ENCODE measurements at regions not wholly inside any gene's neighbourhood (a gene's known extent, or its start where the extent isn't known, plus 50 kb on each side); places are given as distances from the start of the nearest gene placed in this dataset.
"Not testable (repeated sequence)": the region's sequence is repeated elsewhere in the genome, so short reads cannot be mapped to it uniquely, and the experiment has no call there.

- WGBS, 2 donors (ENCODE audit: low coverage in 1 of 2): 36 to 52% methylated on average over 13 to 14 of the region's 14 CpGs
- in situ Hi-C loops (cut with MboI; ENCODE audit: low pct_ligation_motif_present in 1 of 4, low pct_unique_long_range_greater_than_20kb in 1 of 4, low sequenced_read_pairs in 3 of 4): no loop called here
- no peaks in the 10 kb centered on the region for H3K4me1 ChIP-seq
- H3K27ac ChIP-seq: no peak overlapping the region
- peaks cover 10 to 25% of the 10 kb centered on the region in 2 donors for H3K9me3 ChIP-seq
- H3K36me3 ChIP-seq: no peaks in the 10 kb centered on the region
- no peak for TF ChIP-seq POLR2A (IDR thresholded peaks at IDR 0.05)
- no peak for TF ChIP-seq CTCF (IDR thresholded peaks at IDR 0.05)
- no peak for TF ChIP-seq EP300 (IDR thresholded peaks at IDR 0.05; ENCODE audit: low read depth)
- no peak for TF ChIP-seq POLR2AphosphoS5 (IDR thresholded peaks at IDR 0.05)
- no peaks in the 10 kb centered on the region for H3K27me3 ChIP-seq
- H3K4me3 ChIP-seq: no peak overlapping the region
- DNase-seq: no peak
- intact Hi-C loops (cut with DNase I; ENCODE audit: low total_unique reads): no loop called here
Observed at GRCh38 chrX:1093121-1093520, 119.3 kb downstream of the CRLF2 start.

GRCh38 chrX:1086444-1087409 is 125.7 kb downstream of the CRLF2 start:
- H3K36me3 ChIP-seq: no peaks in the 10 kb centered on the region
- peaks cover 3 to 21% of the 10 kb centered on the region in 2 donors for H3K9me3 ChIP-seq
- H3K4me3 ChIP-seq: no peak overlapping the region
- DNase-seq: no peak
- in situ Hi-C loops (cut with MboI; ENCODE audit: low pct_ligation_motif_present in 1 of 4, low pct_unique_long_range_greater_than_20kb in 1 of 4, low sequenced_read_pairs in 3 of 4) (no loop called here), intact Hi-C loops (cut with DNase I; ENCODE audit: low total_unique reads) (no loop called here)
- no peak overlapping the region for H3K27ac ChIP-seq
- no peaks in the 10 kb centered on the region for H3K4me1 ChIP-seq
- TF ChIP-seq CTCF (IDR thresholded peaks at IDR 0.05) (no peak), POLR2AphosphoS5 (IDR thresholded peaks at IDR 0.05) (no peak), EP300 (IDR thresholded peaks at IDR 0.05; ENCODE audit: low read depth) (no peak), POLR2A (IDR thresholded peaks at IDR 0.05) (no peak)
- H3K27me3 ChIP-seq: no peaks in the 10 kb centered on the region
- WGBS, 2 donors (ENCODE audit: low coverage in 1 of 2): 59 to 66% methylated on average over 8 to 9 of the region's 9 CpGs

- H3K36me3 ChIP-seq; DNase-seq; H3K4me3 ChIP-seq; H3K27me3 ChIP-seq; H3K4me1 ChIP-seq; intact Hi-C loops (cut with DNase I; ENCODE audit: low total_unique reads); H3K27ac ChIP-seq; in situ Hi-C loops (cut with MboI; ENCODE audit: low pct_ligation_motif_present in 1 of 4, low pct_unique_long_range_greater_than_20kb in 1 of 4, low sequenced_read_pairs in 3 of 4): not testable (repeated sequence)
- 58 to 63% methylated on average over 2 of the region's 2 CpGs for WGBS, 2 donors (ENCODE audit: low coverage in 1 of 2)
- peaks cover 3 to 26% of the 10 kb centered on the region in 2 donors for H3K9me3 ChIP-seq
Observed at GRCh38 chrX:1085871-1086270, 126.6 kb downstream of the CRLF2 start.

DNA sequence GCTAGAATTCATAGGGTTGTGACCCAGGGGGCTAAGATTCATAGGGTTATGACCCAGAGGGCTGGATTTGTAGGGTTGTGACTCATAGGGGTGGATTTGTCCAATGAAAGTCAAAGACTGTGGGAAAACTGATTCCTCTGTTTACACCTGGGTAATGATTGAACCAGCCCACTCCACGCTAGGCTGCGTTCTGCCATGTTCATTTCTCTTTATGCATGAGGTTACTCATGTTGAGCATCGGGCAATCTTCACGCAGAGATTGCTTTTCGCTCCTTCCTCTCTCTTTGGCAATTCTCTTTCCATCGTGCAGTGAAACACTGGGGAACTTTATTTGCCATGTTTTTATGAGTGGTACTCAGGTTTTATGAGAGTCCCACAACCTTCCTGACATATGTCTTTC is 127.8 kb downstream of the CRLF2 start:
- no peak overlapping the region for H3K4me3 ChIP-seq

GRCh38 chrX:1076871-1077651 is 135.4 kb downstream of the CRLF2 start:
- Histone ChIP-seq H3K9me3 (peaks cover 0 to 29% of the 10 kb centered on the region in 2 donors), H3K4me3 (no peak overlapping the region), H3K27ac (no peak overlapping the region), H3K27me3 (no peaks in the 10 kb centered on the region), H3K36me3 (no peaks in the 10 kb centered on the region), H3K4me1 (no peaks in the 10 kb centered on the region)
- no peak for DNase-seq
- 61 to 76% methylated on average over 26 to 29 of the region's 29 CpGs for WGBS, 2 donors (ENCODE audit: low coverage in 1 of 2)
- TF ChIP-seq CTCF (IDR thresholded peaks at IDR 0.05) (no peak), EP300 (IDR thresholded peaks at IDR 0.05; ENCODE audit: low read depth) (no peak), POLR2A (IDR thresholded peaks at IDR 0.05) (no peak), POLR2AphosphoS5 (IDR thresholded peaks at IDR 0.05) (no peak)
- intact Hi-C loops (cut with DNase I; ENCODE audit: low total_unique reads): no loop called here
- in situ Hi-C loops (cut with MboI; ENCODE audit: low pct_ligation_motif_present in 1 of 4, low pct_unique_long_range_greater_than_20kb in 1 of 4, low sequenced_read_pairs in 3 of 4): no loop called here

More for the DNA sequence above, 127.8 kb downstream of the CRLF2 start:
- no peak for TF ChIP-seq EP300 (IDR thresholded peaks at IDR 0.05; ENCODE audit: low read depth)
- intact Hi-C loops (cut with DNase I; ENCODE audit: low total_unique reads): no loop called here
- peaks cover 3 to 26% of the 10 kb centered on the region in 2 donors for H3K9me3 ChIP-seq
- in situ Hi-C loops (cut with MboI; ENCODE audit: low pct_ligation_motif_present in 1 of 4, low pct_unique_long_range_greater_than_20kb in 1 of 4, low sequenced_read_pairs in 3 of 4): no loop called here
- H3K27me3 ChIP-seq: no peaks in the 10 kb centered on the region
- H3K36me3 ChIP-seq: no peaks in the 10 kb centered on the region
- no peak for DNase-seq
- H3K27ac ChIP-seq: no peak overlapping the region
- WGBS, 2 donors (ENCODE audit: low coverage in 1 of 2): 71% methylated on average over 6 of the region's 6 CpGs
- H3K4me1 ChIP-seq: no peaks in the 10 kb centered on the region
